Islet of Langerhans (tissue), 1 donor: ENCODE measurements at regions not wholly inside any gene's neighbourhood (a gene's known extent, or its start where the extent isn't known, plus 50 kb on each side); places are given as distances from the start of the nearest gene placed in this dataset.
"Not testable (repeated sequence)": the region's sequence is repeated elsewhere in the genome, so short reads cannot be mapped to it uniquely, and the experiment has no call there.

ENCODE experiments used
- FAIRE-seq: peaks from one replicate; lab custom pipeline; 2011; peaks lifted over from hg19 to GRCh38; lab: Jason Lieb, UNC

DNA sequence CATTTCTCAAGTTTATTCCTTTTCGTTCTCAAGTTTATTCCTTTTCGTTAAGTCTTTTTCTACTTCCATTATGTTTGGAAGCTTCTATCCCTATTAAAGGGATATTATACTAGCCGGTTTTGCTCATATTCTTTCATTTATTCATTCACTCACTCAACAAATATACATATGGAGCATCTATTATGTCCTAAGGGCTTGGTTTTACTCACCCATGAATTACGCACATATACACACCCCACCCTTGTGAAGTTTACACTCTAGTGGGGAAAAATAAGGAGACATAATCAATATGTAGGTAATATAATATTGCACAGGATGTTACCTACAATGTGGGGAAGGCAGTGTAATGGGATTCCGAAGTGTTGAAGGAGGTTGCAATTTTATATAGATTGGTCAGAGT, 90.5 kb downstream of the ACTL7B start:
- no peak for FAIRE-seq

DNA sequence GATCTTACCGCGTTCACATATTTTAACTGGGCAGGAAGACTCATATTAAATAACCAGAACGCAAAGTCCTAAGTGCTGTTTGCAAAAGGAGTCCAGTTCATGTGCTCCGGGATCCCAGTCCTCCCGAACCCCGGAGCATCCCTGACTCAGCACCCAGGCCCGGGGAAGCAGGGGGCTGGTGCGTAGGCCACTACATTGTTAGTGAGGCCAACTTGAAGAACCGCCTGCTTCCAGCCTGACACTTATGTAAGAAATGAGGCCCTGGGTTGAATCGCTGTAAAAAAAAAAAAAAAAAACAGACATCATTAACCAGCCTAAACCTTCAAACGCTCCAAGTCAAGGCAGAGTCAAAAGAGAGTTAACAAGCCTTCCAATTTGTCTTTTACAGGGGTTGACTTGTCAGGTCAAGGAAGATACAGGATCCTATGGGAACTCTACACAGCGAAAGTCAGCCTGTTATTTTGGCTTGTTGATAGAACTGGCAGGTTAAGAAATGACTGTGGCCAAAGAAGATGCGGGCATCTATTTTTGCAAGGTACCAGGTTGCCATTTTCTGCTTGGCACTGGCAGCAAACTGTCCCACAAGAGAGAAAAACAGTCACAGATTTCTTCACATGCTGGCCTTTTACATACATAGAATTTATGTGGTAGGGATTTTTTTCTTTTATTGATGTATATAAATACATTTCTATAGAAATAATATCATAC, 93.3 kb downstream of the ACTL7B start:
- no peak for FAIRE-seq

DNA sequence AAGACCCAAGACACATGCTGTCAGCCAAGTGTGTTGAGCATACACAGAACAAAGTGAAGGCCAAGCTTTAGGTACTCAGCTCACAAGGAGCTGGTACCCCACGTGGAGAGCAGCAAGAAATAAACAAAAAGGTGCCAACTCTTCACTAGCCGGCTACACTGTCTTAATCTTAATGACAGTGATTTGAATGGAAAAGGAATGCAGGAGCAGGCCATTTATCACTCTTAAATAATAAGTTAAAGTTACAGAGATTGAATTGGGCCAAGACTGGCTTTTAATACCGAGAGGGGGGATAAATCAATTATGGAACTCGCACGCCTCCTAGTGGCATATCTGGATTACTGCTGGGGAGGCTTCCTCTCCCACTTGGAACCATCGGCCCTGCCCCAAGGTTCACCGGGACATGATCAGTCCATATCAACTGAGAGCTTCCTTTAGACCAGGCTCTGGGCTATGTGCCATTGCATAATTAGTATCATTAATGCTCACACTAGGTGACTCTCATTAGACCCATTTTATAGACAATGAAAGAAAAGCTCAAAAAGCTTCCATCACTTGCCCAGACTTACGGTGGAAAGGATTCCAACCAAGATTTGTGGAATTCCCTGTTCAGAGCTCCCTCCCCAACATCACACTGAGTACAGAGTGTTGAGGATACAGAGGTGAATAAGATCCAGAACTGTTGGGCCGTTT, 94.0 kb downstream of the ACTL7B start:
- FAIRE-seq: no peak

DNA sequence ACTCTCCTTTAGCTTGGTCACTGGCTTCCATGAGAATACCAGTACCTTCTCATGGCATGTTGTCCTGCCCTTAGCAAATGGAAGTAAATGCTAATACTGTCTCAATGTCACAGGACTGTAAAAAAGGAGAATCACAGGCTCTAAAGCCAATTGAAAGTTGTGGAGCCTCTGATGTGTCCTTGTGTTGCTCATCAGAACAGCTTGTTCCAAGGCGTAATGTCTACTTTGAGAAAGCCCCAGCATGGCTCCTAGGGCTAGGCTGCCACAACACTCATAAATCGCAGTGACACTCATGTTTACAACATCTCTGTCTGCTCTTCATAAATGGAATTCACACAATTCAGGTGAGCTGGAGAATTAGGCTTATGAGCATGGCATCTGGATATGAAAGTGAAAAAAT, 94.9 kb downstream of the ACTL7B start:
- no peak for FAIRE-seq

DNA sequence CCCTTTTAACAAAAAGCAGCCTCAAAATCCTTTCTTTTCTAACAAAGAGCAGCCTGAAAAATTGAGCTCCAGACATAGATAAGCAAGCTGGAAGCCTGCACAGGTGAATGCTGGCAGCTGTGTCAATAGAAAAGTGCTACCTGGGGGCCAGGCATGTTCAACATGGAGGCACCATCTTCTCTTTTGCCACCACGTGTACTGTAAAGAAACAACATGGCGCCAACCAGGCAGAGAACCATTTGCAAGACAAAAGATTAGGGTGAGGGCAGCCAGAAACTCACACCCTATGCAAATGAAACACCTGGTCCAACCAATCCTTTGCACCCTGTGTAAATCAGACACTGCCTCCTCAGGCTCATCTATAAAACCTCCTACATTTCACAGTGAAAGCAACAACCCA, 96.0 kb downstream of the ACTL7B start:
- FAIRE-seq: no peak

DNA sequence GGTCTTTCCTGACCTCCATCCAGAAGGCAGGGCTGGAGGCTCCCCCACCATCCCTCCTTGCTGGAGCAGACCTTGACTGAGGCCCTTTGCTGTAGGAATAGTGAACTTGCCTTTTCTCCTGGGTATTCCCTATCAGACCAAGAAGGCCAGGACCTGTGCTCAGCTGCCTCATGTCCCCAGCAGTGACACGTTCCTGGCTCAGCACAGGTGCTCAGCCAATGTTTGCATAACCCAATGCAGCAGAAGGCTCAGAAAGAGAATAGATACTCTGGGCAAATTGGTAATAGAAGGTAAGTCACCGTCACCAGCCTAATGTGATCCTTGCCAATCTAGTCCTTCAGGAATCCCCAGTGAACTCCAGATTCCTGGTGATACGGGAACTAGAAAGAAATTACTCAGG, 96.4 kb downstream of the ACTL7B start:
- no peak for FAIRE-seq

DNA sequence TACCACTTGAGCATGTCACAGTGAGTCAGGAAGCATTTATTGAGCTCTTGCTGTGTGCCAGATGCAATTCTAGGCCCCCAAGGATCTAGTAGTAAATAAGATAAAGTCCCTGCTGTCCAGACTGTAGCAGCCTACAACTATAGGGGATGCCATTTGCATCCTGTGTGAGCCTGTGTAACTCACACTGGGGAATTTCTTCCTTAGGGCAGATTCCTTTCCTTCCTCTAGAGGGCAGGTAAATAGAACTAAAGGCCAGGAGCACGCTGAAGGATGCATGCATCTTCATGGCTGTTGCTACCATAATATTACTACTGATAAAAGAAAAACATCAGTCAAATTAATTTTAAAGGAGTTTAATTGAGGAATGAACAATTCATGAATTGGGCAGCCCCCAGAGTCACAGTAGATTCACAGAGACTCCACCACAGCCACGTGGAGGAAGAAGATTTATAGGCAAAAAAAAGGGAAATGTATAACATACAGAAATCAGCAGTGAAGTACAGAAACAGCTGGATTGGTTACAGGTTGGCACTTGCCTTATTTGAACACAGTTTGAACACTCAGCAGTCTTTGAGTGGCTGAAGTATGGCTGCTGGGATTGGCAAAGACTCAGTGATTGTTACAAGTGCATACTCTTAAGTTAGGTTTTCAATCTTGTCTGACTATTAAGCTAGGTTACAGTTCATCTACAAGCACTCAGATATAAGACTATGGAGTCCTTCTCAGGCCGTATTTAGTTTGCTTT, 98.9 kb downstream of the ACTL7B start:
- no peak for FAIRE-seq

DNA sequence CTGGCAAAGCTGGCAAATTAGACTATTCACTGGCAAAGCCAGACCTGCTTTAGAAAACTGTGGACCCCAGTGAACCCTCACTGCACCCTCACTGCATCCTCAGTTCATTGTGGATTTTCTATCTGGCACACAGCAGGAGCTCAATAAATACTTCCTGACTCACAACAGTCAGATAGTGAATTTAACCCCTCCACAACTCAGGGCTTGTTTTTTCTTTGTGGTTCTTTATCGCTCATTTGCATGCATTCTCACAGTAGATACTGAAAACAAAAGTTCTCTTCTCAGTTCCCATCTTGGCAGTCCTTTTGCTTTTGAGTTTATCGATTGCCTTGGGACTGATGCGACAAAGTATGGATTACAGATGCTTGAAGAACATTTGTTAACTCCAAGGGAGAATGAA, 99.8 kb downstream of the ACTL7B start:
- FAIRE-seq: no peak

DNA sequence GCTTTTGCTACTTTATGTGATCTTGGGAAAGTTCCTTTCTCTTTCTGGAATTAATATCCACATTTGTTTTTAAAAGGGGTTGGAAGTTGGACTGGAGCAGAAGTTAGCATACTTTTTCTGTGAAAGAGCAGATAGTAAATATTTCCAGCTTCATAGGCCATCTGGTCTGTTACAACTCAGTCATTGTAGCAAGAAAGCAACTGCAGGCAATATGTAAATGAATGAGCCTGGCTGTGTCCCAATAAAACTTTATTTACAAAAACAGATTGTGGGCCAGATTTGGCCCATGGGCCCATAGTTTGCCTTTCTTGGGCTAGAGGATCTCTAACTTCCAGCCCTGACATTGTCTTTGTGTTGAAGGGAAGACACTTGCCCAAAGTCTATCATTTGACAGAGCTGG, 104.4 kb downstream of the ACTL7B start:
- FAIRE-seq: no peak

DNA sequence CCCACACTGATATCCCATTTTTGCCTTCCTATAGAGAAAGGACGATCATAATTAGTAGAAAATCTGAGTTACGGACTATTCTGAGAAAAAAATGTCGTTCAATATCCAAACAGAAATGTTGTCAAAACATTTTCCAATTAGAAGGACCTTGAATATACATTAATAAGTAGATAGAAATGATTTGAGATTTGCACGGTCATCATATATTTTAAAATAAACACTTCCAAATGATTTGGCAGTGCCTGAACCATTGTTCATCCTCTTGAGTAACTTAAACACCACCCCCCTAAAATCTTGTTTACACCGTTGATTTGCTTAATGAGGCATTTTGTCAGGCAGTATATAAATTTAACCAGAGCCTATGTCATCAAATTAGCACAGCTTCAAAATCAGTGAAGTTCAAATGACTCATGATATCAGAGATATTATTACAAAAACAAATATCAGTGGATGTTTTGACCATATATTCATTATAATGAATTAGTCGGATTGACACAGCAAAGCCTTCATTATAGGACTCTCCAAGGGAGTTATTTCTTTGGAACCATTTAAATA, 105.0 kb downstream of the ACTL7B start:
- no peak for FAIRE-seq

DNA sequence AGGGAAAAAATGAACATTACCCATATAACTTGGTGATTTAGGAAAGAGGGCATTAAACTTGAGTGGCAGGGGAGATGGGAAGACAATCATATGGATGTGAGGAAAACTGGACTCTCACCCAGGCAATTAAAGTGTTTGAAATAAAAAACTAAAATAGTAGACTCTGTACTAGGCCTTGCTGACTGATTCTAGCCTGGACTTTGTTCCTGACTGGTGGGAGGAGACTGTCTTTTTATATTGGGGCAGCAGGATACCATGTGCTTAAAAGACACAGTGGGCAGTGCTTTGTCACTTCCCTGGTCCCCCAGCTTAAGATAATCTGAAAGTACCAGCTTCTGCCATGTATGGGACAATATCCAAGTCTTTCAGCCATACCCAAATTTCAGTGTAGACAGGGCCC, 107.0 kb downstream of the ACTL7B start:
- no peak for FAIRE-seq

DNA sequence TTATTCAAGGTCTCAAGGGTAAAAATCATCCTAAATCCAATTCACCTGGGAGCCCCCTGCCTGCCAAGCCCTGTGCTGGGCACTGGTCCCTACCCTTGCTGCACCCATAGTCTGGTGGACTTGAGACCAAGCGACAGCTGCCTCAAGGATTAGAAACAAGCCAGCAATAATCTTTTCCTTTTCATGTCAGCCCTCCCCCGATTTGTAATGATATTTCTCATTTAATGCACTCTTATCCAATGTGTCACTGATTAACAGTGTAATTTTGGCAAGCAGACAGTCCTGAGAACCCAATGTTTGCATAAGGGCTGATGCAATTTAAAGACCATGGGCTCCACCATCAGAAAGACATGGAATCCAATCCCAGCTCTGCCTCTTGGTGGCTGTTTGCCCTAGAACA, 108.9 kb downstream of the ACTL7B start:
- FAIRE-seq: no peak

DNA sequence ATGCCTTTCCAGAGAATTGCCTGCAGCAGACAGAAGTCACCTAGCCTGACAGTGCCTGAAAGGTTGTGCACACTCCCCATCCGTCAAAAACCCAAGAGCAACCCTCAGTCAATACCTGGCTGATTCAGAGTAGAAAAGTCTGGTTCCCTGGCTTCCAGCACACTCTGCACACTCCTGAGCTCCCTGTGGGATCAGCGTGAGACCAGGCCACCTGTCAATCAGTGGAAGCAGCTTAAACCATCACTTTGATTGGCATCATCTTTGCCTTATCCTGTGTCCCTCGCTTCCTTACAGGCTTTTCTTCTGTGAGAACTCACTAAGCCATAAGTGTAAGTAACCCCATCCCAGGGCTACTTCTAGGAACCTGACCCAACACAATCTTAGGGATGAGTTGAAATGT, 109.8 kb downstream of the ACTL7B start:
- FAIRE-seq: no peak

DNA sequence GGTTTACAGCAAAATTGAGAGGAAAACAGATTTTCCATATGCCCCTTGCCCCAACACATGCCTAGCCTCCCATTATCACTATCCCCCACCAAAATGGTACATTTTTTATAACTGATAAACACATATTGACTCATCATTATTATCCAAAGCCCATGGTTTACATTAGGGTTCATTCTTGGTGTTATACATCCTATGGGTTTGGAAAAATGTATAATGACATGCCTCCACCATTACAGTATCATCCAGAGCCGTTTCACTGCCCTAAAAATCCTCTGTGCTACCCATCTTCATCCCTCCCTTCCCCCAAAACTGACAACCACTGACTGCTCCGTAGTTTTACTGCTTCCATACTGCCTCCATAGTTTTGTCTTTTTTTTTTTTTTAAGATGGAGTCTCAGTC, 111.1 kb downstream of the ACTL7B start:
- FAIRE-seq: no peak

DNA sequence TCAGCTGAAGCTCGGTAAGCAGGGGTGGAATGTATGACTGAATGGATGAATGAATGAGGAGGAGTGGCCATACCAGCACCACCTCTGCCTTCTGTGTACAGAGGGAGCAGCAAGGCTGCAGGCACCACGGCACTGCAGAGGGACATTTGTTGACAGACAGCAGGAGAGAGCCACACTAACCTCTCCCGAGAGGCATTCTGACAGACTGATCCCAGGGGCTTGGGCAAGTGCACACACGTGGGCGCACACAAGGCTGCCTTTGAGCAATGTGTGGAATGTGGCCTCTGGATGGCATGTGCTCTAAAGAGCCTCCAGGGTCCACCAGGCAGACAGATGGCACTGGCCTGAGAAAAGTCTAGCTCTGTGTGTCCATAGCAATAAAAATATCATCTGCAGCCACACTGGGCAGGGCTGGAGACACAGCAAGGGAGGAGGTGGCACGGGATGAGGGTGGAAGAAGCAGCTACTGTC, 111.8 kb downstream of the ACTL7B start:
- no peak for FAIRE-seq

DNA sequence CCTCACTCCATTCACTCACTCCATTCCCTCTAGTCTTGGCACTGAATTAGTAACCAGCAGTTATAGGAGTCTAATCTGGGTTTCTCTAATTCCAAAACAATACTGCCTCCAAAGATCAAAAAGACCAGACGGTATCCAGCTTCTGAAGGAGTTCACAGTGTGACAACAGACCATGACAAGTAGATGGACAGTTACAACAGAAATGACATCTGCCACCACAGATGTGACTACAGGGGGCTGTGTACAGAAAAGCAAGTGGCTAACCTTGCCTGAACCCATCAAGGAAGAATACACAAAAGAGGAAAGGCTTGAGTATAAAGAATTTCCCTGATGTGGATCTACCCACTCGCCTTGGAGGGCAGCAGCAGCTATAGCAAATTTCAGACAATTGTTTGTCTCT, 112.4 kb downstream of the ACTL7B start:
- FAIRE-seq: no peak

DNA sequence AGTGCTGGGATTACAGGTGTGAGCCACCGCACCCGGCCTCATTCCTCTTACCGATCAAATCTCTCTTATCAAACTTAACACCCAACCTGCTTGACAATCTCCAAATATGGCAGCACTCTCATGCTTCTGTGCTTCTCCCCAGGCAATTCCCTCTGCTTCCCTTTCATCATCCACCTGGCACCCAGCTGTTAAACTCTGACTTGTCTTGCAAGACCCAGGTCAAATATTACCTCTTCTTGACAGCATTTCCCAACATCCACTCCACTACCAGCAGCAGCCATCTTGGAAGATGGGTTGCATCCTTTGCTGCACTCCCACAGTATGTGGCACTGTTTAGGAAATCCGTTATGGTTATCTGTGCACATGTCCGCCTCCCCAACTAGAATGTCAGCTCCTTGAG, 113.6 kb downstream of the ACTL7B start:
- FAIRE-seq: no peak

DNA sequence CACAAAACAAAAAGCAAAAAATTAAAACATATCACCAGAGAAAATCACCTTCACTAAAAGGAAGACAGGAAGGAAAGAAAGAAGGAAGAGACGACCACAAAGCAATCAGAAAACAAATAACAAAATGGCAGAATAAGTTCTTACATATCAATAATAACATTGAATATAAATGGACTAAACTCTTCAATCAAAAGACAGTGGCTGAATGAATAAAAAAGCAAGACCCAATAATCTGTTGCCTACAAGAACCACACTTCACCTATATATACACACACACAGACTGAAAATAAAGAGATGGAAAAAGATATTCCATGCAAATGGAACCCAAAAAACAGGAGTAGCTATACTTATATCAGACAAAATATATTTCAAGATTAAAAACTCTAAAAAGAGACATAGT, 124.5 kb downstream of the ACTL7B start:
- not testable (repeated sequence) for FAIRE-seq

DNA sequence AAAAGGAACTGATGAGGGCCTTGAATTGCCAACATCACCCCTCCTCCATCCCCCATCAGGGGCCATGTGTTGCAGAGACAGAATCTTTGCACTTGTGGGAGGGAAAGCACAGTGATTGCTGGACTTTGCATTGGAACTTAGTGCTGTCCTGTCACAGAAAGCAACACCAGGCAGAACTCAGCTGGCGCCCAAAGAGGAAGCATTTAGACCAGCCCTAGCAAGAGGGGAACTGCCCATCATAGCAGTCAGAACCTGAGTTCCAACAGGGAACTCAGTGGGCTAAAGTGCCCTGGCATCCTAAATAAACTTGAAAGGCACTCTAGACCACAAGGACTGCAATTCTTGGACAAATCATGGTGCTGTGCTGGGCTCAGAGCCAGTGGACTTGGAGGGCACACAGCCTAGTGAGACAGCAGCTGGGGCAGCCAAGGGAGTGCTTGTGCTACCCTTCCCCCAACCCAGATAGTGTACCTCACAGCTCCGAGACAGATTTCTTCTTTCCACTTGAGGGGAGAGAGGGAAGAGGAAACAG, 128.1 kb downstream of the ACTL7B start:
- FAIRE-seq: no peak

DNA sequence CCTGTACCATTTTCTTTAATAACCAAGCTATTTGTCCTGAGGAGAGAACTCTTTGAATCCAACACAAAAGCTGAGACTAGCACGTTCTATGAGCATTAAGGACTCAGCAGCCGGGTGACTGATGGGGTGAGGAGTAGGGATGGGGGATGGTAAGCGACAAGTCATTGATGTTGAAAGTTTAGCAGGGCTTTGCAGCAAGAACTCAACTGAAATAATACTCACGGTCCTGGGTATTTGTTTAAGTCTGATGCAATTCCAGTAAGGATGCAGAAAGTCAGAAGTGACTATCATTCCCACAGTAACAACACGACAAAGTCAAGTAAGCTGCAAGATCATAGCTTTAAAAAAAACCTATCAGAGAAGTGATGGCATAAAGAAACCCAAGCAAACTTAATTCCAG, 131.1 kb downstream of the ACTL7B start:
- no peak for FAIRE-seq

DNA sequence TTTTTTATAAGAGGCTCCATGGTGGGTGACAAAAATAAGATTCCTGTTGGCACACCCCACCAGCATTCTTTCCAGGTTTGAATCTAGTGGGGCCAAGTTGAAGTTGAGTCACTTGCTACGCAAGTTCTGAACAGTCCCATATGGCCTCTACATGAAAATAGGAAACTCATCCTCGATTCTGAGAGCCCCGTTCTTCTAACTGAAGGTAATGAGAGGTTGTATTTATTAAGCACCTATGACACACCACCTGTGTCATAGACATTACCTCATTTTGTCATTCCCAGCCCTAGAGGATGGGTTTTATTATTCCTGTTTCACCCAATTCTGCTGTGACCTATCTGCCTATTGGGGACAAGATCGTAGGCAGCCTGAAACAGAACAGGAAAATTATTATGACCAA, 131.7 kb downstream of the ACTL7B start:
- FAIRE-seq: no peak

DNA sequence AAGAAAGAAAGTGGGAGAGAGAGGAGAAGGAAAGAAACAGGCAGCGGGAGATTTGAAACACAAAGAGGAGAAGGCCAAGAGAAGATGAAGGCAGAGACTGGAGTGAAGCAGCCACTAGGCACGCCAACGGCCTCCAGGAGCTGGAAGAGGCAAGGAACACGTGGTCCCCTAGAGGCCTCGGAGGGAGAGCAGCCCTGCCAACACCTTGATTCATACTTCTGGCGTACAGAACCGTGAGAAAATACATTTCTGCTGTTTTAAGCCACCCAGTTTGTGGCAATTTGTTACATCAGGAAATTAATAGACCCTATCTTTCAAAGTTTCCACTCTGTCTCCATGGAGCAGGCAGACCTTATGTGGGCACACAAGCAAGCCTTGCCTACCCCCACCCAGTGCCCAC, 133.4 kb downstream of the ACTL7B start:
- no peak for FAIRE-seq

DNA sequence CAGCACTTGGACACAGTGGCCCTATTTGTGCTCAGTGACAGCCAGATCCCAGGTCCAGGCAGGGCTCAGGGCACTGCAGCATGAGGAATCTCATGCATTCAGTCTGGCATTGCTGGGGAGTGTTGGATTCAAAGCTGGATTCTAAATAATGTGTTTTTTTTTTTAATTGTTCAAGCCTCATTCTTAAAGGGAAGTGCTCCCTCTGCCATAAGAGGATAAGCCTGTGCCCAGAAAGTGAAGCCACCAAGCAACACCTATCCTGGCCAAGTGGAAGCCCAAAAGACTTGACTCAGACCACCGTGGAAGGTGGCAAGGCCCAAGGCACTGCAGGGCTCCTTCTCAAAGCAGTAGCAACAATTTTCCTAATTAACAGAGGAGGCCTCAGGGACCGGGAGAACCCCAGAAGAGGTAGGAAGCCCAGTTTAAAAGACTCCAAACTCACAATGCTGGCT, 135.6 kb downstream of the ACTL7B start:
- FAIRE-seq: no peak
